WTC11 (cell line): ENCODE measurements at regions not wholly inside any gene's neighbourhood (a gene's known extent, or its start where the extent isn't known, plus 50 kb on each side); places are given as distances from the start of the nearest gene placed in this dataset.

Source experiments
- ATAC-seq: fragments of 200-7000 bp; cut with Tn5 transposase; 2 replicates; pipeline ENCODE4 v1.10.0; 2021; ENCODE audit warnings: mild to moderate bottlenecking, moderate library complexity
- CTCF ChIA-PET: fragments of 300-600 bp; sonication (Branson Sonifier 250); formaldehyde crosslinking; loops from one replicate; lab custom pipeline; 2021; ENCODE audit warnings: antibody characterized with exemption; lab: Charles Lee
- POLR2A ChIA-PET: fragments of 350-600 bp; sonication (Branson Sonifier 250); formaldehyde crosslinking; loops from one replicate; lab custom pipeline; 2021; ENCODE audit warnings: antibody characterized with exemption; lab: Charles Lee
- DNase-seq: peaks from one replicate; pipeline ENCODE4 v3.0.0; 2021; ENCODE audit warnings: low spot score
- H3K27ac Mint-ChIP-seq: 2 replicates; pipeline ENCODE4 v1.8.0; 2021; ENCODE audit warnings: mixed read lengths
- H3K27me3 Mint-ChIP-seq: 2 replicates; pipeline ENCODE4 v1.8.0; 2021; ENCODE audit warnings: low read depth, mild to moderate bottlenecking, moderate library complexity, mixed read lengths
- H3K36me3 Mint-ChIP-seq: 2 replicates; pipeline ENCODE4 v1.8.0; 2021; ENCODE audit warnings: mixed read lengths
- H3K4me1 Mint-ChIP-seq: 2 replicates; pipeline ENCODE4 v1.8.0; 2022; ENCODE audit warnings: mixed read lengths
- H3K4me3 Mint-ChIP-seq: 2 replicates; pipeline ENCODE4 v1.8.0; 2021; ENCODE audit warnings: mild to moderate bottlenecking, moderate library complexity, mixed read lengths
- H3K9me3 Mint-ChIP-seq: 2 replicates; pipeline ENCODE4 v1.8.0; 2021; ENCODE audit warnings: mixed read lengths
- CBFB ChIP-seq: sonication (generic); formaldehyde crosslinking; IDR thresholded peaks from 2 replicates; pipeline ENCODE4 v1.8.1; 2022; ENCODE audit warnings: mild to moderate bottlenecking, low read depth, missing genetic modification reagents
- ESRRA ChIP-seq: sonication (generic); formaldehyde crosslinking; IDR thresholded peaks from 2 replicates; pipeline ENCODE4 v1.8.1; 2022; ENCODE audit warnings: mild to moderate bottlenecking, missing genetic modification reagents, borderline replicate concordance
- ETV6 ChIP-seq: sonication (generic); formaldehyde crosslinking; IDR thresholded peaks from 2 replicates; pipeline ENCODE4 v1.8.1; 2022; ENCODE audit warnings: mild to moderate bottlenecking, missing genetic modification reagents
- FOXK1 ChIP-seq: sonication (generic); formaldehyde crosslinking; IDR thresholded peaks from 2 replicates; pipeline ENCODE4 v1.8.0; 2022; ENCODE audit warnings: mild to moderate bottlenecking, moderate library complexity, missing genetic modification reagents
- FOXP1 ChIP-seq: sonication (generic); formaldehyde crosslinking; IDR thresholded peaks from 2 replicates; pipeline ENCODE4 v1.8.0; 2022; ENCODE audit warnings: missing genetic modification reagents, mild to moderate bottlenecking, moderate library complexity, borderline replicate concordance
- JUN ChIP-seq: sonication (generic); formaldehyde crosslinking; IDR thresholded peaks from 2 replicates; pipeline ENCODE4 v1.8.0; 2023; ENCODE audit warnings: mild to moderate bottlenecking, missing genetic modification reagents
- NFATC4 ChIP-seq: fragments of 250-450 bp; sonication (Bioruptor Pico); IDR thresholded peaks from 2 replicates; pipeline ENCODE4 v1.9.0; 2021; ENCODE audit warnings: mild to moderate bottlenecking
- OVOL2 ChIP-seq: fragments of 250-450 bp; sonication (Bioruptor Pico); IDR thresholded peaks from 2 replicates; pipeline ENCODE4 v1.9.0; 2021; ENCODE audit warnings: mild to moderate bottlenecking, borderline replicate concordance
- SP1 ChIP-seq: sonication (generic); formaldehyde crosslinking; conservative IDR thresholded peaks from 2 replicates; pipeline ENCODE4 v1.8.1; 2022; ENCODE audit warnings: missing genetic modification reagents
- TEAD1 ChIP-seq: sonication (generic); formaldehyde crosslinking; IDR thresholded peaks from 2 replicates; pipeline ENCODE4 v1.8.0; 2022; ENCODE audit warnings: mild to moderate bottlenecking, missing genetic modification reagents
- ZNF232 ChIP-seq: sonication (generic); formaldehyde crosslinking; IDR thresholded peaks from 2 replicates; pipeline ENCODE4 v1.8.0; 2022; ENCODE audit warnings: mild to moderate bottlenecking, missing genetic modification reagents
- ZNF671 ChIP-seq: fragments of 250-450 bp; sonication (Bioruptor Pico); IDR thresholded peaks from 2 replicates; pipeline ENCODE4 v1.8.0; 2021; ENCODE audit warnings: mild to moderate bottlenecking
- TF ChIP-seq, protein P1 (sequence below): fragments of 250-450 bp; sonication (Bioruptor Pico); IDR thresholded peaks from 2 replicates; pipeline ENCODE4 v1.8.0; 2021; ENCODE audit warnings: mild to moderate bottlenecking
- TF ChIP-seq, protein P2 (sequence below): sonication (generic); formaldehyde crosslinking; conservative IDR thresholded peaks from 2 replicates; pipeline ENCODE4 v1.8.1; 2022; ENCODE audit warnings: mild to moderate bottlenecking, missing genetic modification reagents
- TF ChIP-seq, protein P3 (sequence below): sonication (generic); formaldehyde crosslinking; IDR thresholded peaks from 2 replicates; pipeline ENCODE4 v1.8.0; 2023; ENCODE audit warnings: missing genetic modification reagents, mild to moderate bottlenecking, borderline replicate concordance
- TF ChIP-seq, protein P4 (sequence below): fragments of 200-600 bp; IDR thresholded peaks from 2 replicates; pipeline ENCODE4 v1.8.0; 2022; ENCODE audit warnings: antibody characterized with exemption
- TF ChIP-seq, protein P5 (sequence below): sonication (generic); formaldehyde crosslinking; IDR thresholded peaks from 2 replicates; pipeline ENCODE4 v1.8.1; 2022; ENCODE audit warnings: mild to moderate bottlenecking, missing genetic modification reagents, moderate library complexity, borderline replicate concordance
- TF ChIP-seq, protein P6 (sequence below): fragments of 250-450 bp; sonication (Bioruptor Pico); IDR thresholded peaks from 2 replicates; pipeline ENCODE4 v1.9.0; 2021; ENCODE audit warnings: mild to moderate bottlenecking
- TF ChIP-seq, protein P7 (sequence below): sonication (generic); formaldehyde crosslinking; IDR thresholded peaks from 2 replicates; pipeline ENCODE4 v1.8.0; 2022; ENCODE audit warnings: mild to moderate bottlenecking, missing genetic modification reagents
- TF ChIP-seq, protein P8 (sequence below): sonication (generic); formaldehyde crosslinking; IDR thresholded peaks from 2 replicates; pipeline ENCODE4 v1.8.1; 2023; ENCODE audit warnings: mild to moderate bottlenecking, missing genetic modification reagents, borderline replicate concordance

DNA sequence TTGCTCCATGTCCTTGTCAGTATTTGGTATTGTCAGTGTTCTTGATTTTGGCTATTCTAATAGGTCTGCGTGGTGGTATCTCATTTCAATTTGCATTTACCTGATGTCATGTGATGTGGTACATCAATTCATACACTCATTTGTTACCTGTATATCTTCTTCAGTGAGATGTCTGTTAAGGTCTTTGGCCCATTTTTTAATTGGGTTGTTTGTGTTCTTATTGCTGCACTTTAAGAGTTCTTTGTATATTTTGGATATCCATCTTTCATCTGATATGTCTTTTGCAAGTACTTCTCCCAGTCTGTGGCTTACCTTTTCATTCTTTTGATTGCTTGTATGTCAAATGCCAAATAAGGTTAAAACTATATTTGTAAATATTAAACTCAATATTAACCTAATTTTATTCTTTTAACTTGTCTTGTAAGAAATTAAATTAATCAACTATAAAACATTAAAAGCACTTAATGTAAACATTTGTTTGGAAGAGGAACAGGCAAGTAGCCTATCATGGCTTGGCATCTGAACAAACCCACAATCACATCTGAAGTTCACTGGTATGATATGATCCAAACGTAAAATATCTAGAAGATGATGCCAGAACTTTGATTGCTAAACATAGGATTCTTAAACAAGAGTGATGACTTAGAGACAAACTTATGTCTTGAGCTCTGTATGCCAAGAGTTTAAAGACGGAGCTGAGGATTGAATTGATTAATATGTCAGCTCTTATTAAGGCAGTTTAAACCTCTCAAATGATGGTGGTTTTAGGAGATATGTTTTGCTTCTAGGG is 587.3 kb downstream of the ANXA1 start:
- no peak overlapping the region for H3K27ac Mint-ChIP-seq
- H3K9me3 Mint-ChIP-seq: no peaks in the 10 kb centered on the region
- CTCF ChIA-PET: no interaction called here
- ATAC-seq: no peak
- POLR2A ChIA-PET: no interaction called here
- no peak for TF ChIP-seq FOXK1 (CRISPR knock-in tag)
- no peak for TF ChIP-seq SP1 (CRISPR knock-in tag)
- TF ChIP-seq, protein P1, sequence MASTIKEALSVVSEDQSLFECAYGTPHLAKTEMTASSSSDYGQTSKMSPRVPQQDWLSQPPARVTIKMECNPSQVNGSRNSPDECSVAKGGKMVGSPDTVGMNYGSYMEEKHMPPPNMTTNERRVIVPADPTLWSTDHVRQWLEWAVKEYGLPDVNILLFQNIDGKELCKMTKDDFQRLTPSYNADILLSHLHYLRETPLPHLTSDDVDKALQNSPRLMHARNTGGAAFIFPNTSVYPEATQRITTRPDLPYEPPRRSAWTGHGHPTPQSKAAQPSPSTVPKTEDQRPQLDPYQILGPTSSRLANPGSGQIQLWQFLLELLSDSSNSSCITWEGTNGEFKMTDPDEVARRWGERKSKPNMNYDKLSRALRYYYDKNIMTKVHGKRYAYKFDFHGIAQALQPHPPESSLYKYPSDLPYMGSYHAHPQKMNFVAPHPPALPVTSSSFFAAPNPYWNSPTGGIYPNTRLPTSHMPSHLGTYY: no peak
- no peak for TF ChIP-seq OVOL2
- no peak for TF ChIP-seq NFATC4 (CRISPR knock-in tag)
- TF ChIP-seq ESRRA (CRISPR knock-in tag): no peak
- no peak for TF ChIP-seq TEAD1
- TF ChIP-seq, protein P2, sequence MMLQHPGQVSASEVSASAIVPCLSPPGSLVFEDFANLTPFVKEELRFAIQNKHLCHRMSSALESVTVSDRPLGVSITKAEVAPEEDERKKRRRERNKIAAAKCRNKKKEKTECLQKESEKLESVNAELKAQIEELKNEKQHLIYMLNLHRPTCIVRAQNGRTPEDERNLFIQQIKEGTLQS: no peak
- TF ChIP-seq CBFB (CRISPR knock-in tag): no peak
- TF ChIP-seq, protein P3, sequence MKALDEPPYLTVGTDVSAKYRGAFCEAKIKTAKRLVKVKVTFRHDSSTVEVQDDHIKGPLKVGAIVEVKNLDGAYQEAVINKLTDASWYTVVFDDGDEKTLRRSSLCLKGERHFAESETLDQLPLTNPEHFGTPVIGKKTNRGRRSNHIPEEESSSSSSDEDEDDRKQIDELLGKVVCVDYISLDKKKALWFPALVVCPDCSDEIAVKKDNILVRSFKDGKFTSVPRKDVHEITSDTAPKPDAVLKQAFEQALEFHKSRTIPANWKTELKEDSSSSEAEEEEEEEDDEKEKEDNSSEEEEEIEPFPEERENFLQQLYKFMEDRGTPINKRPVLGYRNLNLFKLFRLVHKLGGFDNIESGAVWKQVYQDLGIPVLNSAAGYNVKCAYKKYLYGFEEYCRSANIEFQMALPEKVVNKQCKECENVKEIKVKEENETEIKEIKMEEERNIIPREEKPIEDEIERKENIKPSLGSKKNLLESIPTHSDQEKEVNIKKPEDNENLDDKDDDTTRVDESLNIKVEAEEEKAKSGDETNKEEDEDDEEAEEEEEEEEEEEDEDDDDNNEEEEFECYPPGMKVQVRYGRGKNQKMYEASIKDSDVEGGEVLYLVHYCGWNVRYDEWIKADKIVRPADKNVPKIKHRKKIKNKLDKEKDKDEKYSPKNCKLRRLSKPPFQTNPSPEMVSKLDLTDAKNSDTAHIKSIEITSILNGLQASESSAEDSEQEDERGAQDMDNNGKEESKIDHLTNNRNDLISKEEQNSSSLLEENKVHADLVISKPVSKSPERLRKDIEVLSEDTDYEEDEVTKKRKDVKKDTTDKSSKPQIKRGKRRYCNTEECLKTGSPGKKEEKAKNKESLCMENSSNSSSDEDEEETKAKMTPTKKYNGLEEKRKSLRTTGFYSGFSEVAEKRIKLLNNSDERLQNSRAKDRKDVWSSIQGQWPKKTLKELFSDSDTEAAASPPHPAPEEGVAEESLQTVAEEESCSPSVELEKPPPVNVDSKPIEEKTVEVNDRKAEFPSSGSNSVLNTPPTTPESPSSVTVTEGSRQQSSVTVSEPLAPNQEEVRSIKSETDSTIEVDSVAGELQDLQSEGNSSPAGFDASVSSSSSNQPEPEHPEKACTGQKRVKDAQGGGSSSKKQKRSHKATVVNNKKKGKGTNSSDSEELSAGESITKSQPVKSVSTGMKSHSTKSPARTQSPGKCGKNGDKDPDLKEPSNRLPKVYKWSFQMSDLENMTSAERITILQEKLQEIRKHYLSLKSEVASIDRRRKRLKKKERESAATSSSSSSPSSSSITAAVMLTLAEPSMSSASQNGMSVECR (CRISPR knock-in tag): no peak
- TF ChIP-seq, protein P4, sequence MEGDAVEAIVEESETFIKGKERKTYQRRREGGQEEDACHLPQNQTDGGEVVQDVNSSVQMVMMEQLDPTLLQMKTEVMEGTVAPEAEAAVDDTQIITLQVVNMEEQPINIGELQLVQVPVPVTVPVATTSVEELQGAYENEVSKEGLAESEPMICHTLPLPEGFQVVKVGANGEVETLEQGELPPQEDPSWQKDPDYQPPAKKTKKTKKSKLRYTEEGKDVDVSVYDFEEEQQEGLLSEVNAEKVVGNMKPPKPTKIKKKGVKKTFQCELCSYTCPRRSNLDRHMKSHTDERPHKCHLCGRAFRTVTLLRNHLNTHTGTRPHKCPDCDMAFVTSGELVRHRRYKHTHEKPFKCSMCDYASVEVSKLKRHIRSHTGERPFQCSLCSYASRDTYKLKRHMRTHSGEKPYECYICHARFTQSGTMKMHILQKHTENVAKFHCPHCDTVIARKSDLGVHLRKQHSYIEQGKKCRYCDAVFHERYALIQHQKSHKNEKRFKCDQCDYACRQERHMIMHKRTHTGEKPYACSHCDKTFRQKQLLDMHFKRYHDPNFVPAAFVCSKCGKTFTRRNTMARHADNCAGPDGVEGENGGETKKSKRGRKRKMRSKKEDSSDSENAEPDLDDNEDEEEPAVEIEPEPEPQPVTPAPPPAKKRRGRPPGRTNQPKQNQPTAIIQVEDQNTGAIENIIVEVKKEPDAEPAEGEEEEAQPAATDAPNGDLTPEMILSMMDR: no peak
- TF ChIP-seq, protein P5, sequence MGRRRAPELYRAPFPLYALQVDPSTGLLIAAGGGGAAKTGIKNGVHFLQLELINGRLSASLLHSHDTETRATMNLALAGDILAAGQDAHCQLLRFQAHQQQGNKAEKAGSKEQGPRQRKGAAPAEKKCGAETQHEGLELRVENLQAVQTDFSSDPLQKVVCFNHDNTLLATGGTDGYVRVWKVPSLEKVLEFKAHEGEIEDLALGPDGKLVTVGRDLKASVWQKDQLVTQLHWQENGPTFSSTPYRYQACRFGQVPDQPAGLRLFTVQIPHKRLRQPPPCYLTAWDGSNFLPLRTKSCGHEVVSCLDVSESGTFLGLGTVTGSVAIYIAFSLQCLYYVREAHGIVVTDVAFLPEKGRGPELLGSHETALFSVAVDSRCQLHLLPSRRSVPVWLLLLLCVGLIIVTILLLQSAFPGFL (CRISPR knock-in tag): no peak
- no peak for TF ChIP-seq JUN (CRISPR knock-in tag)
- no peak for TF ChIP-seq ZNF232
- TF ChIP-seq, protein P6, sequence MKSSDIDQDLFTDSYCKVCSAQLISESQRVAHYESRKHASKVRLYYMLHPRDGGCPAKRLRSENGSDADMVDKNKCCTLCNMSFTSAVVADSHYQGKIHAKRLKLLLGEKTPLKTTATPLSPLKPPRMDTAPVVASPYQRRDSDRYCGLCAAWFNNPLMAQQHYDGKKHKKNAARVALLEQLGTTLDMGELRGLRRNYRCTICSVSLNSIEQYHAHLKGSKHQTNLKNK: no peak
- no peak for TF ChIP-seq ZNF671 (CRISPR knock-in tag)
- TF ChIP-seq FOXP1 (CRISPR knock-in tag): no peak
- TF ChIP-seq, protein P7, sequence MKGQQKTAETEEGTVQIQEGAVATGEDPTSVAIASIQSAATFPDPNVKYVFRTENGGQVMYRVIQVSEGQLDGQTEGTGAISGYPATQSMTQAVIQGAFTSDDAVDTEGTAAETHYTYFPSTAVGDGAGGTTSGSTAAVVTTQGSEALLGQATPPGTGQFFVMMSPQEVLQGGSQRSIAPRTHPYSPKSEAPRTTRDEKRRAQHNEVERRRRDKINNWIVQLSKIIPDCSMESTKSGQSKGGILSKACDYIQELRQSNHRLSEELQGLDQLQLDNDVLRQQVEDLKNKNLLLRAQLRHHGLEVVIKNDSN (CRISPR knock-in tag): no peak
- TF ChIP-seq, protein P8, sequence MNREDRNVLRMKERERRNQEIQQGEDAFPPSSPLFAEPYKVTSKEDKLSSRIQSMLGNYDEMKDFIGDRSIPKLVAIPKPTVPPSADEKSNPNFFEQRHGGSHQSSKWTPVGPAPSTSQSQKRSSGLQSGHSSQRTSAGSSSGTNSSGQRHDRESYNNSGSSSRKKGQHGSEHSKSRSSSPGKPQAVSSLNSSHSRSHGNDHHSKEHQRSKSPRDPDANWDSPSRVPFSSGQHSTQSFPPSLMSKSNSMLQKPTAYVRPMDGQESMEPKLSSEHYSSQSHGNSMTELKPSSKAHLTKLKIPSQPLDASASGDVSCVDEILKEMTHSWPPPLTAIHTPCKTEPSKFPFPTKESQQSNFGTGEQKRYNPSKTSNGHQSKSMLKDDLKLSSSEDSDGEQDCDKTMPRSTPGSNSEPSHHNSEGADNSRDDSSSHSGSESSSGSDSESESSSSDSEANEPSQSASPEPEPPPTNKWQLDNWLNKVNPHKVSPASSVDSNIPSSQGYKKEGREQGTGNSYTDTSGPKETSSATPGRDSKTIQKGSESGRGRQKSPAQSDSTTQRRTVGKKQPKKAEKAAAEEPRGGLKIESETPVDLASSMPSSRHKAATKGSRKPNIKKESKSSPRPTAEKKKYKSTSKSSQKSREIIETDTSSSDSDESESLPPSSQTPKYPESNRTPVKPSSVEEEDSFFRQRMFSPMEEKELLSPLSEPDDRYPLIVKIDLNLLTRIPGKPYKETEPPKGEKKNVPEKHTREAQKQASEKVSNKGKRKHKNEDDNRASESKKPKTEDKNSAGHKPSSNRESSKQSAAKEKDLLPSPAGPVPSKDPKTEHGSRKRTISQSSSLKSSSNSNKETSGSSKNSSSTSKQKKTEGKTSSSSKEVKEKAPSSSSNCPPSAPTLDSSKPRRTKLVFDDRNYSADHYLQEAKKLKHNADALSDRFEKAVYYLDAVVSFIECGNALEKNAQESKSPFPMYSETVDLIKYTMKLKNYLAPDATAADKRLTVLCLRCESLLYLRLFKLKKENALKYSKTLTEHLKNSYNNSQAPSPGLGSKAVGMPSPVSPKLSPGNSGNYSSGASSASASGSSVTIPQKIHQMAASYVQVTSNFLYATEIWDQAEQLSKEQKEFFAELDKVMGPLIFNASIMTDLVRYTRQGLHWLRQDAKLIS: no peak
- no peak for TF ChIP-seq ETV6 (CRISPR knock-in tag)
- no peak overlapping the region for H3K4me3 Mint-ChIP-seq
- DNase-seq: no peak
- H3K27me3 Mint-ChIP-seq: no peaks in the 10 kb centered on the region
- peaks cover 4% of the 10 kb centered on the region; the same call in 1 of the 2 replicates for H3K4me1 Mint-ChIP-seq
- no peaks in the 10 kb centered on the region for H3K36me3 Mint-ChIP-seq
